HPDE6-E6E7 (cell line): ENCODE measurements at regions not wholly inside any gene's neighbourhood (a gene's known extent, or its start where the extent isn't known, plus 50 kb on each side); places are given as distances from the start of the nearest gene placed in this dataset.

Experiments
- DNase-seq: peaks from one replicate; pipeline ENCODE4 v3.0.0; 2011; ENCODE audit warnings: missing footprints; ENCODE audit errors: extremely low spot score

DNA sequence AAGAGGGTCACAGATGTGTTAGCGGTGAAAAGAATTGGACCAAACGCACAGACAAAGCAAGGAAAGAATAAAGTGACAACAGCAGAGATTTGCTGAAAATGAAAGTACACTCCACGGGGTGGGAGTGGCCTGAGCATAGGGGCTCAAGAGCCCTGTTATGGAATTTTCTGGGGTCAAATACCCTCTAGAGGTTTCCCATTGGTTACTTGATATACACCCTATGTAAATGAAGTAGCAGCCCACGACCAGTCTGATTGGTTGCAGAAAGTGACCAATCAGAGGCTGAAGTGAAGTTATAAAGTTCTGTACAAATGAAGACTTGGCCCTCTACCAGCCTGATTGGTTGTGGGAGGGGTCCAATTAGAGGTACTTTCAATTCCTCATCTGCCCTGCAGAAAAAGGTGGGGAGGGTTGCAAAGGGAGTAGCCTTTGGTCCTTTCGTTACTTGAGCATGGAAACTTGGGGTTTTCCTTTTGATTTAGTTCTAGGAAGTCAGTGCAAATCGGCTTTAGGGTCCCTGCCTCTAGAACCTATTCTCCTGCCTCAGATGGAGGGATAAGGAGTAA lies 125.6 kb upstream of the PRPS1L1 start:
- no peak for DNase-seq

GRCh38 chr7:18154726-18155125 lies 127.1 kb upstream of the PRPS1L1 start:
- DNase-seq, result no peak

DNA sequence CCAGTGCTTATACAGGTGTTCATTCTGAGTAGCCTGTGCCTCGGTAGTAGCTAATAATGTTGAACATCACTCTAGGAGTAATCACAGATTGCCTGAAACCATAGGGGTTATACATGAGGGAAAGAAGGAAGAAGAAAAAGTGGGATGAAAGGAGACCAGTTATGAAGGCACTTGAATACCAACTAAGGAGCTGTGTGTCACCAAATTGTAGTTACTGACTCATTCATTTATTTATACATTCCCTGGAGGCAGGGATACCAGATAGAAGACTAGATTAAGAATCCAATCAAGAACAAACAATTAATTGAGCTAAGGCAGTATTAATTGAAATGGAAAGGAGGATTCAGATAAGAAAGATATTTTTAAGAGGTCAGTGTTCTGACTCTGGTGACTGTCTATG lies 129.6 kb upstream of the PRPS1L1 start:
- no peak for DNase-seq

GRCh38 chr7:18162657-18163056 lies 135.0 kb upstream of the PRPS1L1 start:
- DNase-seq, result no peak

DNA sequence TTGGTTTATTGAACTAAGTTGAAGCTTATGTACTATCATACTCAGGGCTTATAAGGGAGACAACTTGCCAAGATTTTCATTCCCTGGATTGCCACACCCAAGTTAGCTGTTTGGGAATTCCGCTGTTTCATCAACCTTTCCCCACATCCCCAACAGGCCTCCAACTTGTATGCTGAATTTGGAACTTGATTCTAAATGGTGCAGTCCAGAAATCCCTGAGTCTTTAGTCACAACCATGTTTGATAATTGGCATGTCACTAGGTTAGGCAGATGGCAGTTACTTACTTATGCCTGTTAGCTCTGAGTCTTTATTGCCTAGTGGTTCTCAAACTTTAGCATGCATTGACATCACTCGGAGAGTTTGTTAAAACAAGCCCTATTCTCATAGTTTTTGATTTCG lies 135.4 kb upstream of the PRPS1L1 start:
- DNase-seq, result no peak

GRCh38 chr7:18165166-18165565 lies 137.5 kb upstream of the PRPS1L1 start:
- DNase-seq, result no peak

DNA sequence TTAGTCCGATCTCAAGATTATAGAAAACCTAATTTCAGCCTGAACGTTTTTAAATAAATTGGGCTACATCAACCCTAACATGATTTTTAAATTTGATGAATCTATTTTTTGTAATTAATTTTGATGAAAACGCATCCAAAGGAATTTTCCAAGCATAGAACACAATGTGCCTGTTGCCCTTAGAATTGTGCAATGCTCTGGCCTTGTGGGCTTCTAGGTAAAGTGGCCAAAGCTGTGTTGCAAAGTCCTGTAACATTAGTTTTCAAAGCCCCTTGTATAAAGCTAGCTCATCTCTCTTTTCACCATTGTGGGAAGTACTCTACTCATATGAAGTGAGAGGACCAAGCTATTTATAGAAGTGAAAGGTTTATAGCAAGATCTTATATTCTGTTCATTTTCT lies 138.4 kb upstream of the PRPS1L1 start:
- no peak for DNase-seq

- DNase-seq, result no peak
Measured at GRCh38 chr7:18167815-18168214, 140.2 kb upstream of the PRPS1L1 start.

DNA sequence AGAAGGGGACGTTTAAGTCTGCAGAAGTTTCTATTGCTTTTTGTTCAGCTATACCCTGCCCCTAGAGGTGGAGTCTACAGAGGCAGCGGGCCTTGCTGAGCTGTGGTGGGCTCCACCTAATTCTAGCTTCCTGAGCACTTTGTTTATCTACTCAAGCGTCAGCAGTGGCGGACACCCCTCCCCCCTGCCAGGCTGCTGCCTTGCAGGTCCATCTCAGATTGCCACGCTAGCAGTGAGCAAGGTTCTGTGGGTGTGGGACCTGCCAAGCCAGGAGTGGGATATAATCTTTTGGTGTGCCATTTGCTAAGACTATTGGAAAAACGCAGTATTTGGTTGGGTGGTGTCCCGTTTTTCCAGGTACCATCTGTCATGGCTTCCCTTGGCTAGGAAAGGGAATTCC lies 147.3 kb upstream of the PRPS1L1 start:
- no peak for DNase-seq

DNA sequence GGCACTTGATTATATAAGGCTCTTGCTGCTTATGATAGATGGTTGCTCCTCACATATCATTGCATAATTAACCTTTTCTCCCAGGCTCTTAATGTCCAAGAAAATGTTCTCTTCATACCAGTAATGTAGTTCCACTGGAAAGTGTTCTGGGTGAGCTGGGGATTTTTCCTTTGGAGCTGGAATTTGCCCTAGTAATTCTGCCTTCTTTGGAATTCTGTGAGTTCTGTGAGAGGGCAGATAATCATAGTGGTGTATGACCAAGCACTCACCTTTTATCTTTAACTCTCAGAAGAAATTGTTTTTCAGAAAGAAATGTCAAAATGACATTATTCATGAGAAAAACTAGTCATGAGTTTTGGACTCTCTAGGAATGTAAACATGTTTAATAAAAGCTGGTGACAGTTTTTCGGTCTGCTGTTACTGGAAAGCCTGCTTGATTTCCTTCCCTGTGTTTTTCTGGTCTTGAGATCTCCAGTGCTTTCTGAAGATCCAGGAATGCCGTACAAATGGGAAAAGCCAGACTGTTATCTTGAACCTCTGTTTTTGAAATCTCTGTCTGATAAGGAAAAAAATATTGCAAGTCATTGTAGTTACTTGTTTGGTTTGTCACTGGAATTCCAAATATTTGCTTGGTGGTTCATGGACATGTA lies 148.3 kb upstream of the PRPS1L1 start:
- no peak for DNase-seq

DNA sequence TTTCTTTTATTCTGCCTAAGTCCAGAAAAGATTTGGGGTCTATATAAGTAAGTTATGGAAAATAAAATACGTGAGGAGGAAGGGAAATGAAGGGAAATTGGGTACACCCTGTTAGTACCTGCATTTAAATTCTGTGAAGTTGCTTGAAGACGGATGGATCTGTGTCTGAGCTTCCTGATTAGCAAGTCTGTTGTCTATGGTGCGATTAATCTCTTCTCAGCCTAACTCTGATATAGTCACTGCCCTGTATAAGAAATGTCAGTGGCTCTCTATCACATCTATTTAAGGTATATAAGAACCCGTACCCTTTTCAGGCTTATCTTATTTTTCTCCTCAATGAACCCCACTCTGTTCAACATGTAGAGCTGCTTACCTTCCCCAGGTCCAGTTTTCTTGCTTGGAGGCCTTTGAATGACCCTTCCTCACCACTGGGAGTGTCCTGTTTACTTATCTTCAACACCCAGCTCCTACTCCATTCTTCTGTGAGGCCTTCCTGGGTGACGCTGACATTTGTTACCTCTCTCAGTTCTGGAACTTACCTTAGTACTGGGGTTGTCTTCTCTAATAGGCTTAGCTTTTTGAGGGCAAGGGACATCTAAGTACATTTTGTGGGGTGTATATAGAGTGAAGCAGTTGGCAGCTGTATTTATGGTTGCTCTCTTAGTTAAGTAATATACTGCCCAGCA lies 149.6 kb upstream of the PRPS1L1 start:
- no peak for DNase-seq

DNA sequence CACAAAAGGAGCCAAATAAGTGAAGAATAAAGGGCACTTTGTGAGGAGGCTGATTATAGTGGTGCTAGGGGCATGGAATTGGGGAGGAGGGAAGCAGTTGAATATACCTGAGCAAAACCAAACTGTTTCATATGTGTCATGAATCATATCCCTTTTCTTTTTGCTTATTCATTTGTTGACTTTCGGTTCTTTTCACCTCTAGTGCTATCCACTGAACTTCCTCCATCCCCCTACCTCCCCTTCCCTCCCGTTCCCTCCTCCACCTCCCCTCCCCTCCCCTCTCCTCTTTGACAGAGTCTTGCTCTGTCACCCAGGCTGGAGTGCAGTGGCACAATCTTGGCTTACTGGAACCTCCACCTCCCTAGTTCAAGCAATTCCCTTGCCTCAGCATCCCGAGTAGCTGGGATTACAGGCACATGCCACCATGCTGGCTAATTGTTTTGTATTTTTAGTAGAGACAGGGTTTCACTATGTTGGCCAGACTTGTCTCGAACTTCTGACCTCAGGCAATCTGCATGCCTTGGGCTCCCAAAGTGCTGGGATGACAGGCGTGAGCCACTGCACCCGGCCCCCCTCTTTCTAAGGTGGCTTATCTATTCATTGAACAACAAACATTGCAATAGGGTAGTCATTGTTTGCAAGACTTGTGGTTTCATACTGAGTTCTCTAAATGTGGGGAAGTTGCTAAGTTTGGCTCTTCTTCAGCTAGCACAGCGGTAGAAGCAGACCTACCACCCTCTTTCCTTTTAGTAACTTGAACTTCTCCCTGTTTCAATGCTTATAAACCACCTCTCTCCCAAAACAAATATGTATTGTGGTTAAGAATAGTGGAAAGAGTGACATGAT lies 150.4 kb upstream of the PRPS1L1 start:
- peak; percentile 28 for DNase-seq

DNA sequence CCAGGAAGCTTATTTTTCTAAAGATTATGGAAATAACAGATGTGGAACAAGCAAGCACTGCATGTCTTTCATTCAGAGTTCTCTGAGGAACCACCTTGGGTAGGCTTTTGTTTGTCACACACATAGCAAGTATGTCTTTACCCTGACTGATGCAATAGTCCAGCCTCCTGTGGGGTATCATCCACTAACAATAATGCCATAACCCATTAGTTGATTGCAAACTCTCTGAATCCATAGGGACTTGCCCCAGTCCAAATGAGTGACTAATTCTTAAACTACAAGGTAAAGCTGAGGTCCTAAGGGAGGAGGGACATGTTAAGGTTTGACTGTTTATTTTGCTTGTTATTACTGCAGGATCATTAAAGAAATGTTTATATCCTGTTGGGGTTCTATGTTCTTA lies 151.4 kb upstream of the PRPS1L1 start:
- no peak for DNase-seq

- DNase-seq, result no peak
Measured at GRCh38 chr7:18180685-18181084, 153.0 kb upstream of the PRPS1L1 start.

- no peak for DNase-seq
Measured at GRCh38 chr7:18189500-18190126, 162.0 kb upstream of the PRPS1L1 start.

GRCh38 chr7:18191341-18191740 lies 163.7 kb upstream of the PRPS1L1 start:
- DNase-seq, result no peak

DNA sequence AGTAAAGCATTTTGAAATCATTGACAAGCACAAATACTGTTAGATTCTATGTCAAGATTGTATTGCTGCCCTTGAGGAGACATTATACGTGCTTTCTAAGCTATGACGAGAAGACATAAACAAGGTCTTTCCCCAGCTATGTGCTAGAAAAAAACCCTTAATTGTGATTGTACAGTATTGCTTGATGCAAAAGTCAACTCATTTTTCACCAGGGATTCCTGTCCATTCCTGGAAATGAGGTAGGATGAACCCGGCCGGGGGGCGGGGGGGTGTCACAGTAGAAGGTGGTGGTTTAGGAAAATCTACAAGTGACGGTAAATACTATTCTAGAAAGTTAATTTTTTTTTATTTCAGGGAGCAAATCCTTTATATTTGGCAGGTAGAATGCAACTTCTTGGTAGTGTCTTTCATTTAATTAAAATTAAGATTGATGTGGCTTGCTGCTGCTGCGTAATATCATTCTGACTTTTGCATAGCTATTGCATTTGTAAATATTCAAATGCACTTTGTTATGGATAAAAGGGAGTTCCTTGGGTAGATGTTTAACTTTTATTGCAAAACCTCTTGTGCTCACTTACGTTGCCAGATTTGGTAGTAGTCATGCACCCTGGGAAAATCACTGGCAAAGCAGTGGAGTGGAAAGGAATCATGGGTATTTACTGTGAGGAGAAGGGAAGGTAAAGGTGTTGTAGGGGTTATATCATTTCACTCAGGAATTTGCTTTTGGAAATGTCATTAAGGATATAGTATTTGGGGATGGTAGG lies 164.4 kb upstream of the PRPS1L1 start:
- DNase-seq, result no peak

DNA sequence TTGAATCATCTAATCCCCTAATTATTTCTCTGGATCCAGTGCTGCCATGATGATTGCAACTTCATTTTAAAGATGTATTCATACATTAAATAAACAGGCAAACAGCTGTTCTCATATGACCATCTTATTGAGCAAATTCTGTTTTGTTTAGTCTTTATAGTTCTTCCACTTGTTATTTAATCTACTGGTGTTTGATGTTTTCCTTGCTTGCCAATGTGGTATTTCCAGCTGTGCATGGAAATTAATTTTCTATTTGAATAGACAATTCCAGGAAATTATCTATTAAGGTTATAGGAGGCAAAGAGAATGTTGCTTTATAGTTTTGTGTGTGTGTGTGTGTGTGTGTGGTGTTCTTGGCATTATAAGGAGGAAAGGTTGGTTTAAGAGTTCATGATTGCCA lies 167.0 kb upstream of the PRPS1L1 start:
- no peak for DNase-seq

GRCh38 chr7:18196638-18197037 lies 169.0 kb upstream of the PRPS1L1 start:
- DNase-seq, result no peak

- DNase-seq, result no peak
Measured at GRCh38 chr7:18198868-18199267, 171.2 kb upstream of the PRPS1L1 start.

DNA sequence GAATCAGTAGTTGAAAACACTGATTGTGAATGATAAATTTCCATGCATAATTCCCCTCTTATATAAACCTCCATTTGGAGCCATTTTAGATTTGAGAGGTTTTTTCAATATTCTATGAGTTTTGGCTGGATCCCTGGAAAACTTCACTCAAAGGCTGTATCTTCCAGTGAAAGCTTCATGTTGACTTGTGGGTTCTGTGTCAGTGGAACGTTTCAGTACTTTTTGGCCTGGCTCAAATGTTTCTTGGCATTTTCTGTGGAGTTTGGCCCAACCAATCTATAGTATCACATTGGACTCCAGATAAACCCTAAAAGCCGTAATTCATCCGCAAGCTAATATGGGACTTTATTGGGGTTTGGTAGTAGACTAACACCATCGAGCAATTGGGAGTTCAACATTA lies 172.6 kb upstream of the PRPS1L1 start:
- DNase-seq, result no peak
